Mucosa of descending colon (tissue), 3 donors: ENCODE measurements at regions not wholly inside any gene's neighbourhood (a gene's known extent, or its start where the extent isn't known, plus 50 kb on each side); places are given as distances from the start of the nearest gene placed in this dataset.

Source experiments
- ATAC-seq: fragments of 200-7000 bp; cut with Tn5 transposase; one replicate; pipeline ENCODE4 v1.9.1; 2020; ENCODE audit warnings: mild to moderate bottlenecking, moderate library complexity
- DNase-seq, 3 donors: peaks; one replicate each; pipeline ENCODE4 v3.0.0-alpha.2; 2020
- H3K36me3 ChIP-seq: fragments of 200-600 bp; one replicate; pipeline ENCODE4 v1.8.0; 2021; ENCODE audit warnings: low read depth, mild to moderate bottlenecking
- H3K4me1 ChIP-seq: fragments of 200-600 bp; one replicate; pipeline ENCODE4 v1.8.0; 2021; ENCODE audit warnings: low read depth, mild to moderate bottlenecking
- H3K4me3 ChIP-seq: fragments of 200-600 bp; one replicate; pipeline ENCODE4 v1.8.0; 2021; ENCODE audit warnings: mild to moderate bottlenecking
- H3K9me3 ChIP-seq: fragments of 200-600 bp; one replicate; pipeline ENCODE4 v1.8.0; 2021; ENCODE audit warnings: mild to moderate bottlenecking
- intact Hi-C, 2 donors: fragments of 100-400 bp; cut with DNase I in 1 of 2; cut with micrococcal nuclease in 1 of 2; formaldehyde crosslinking; loops; one replicate each; pipeline versions ENCODE4 v1.11.0 to v1.11.1; 2022; cut with DNase I, micrococcal nuclease
- TF ChIP-seq, protein P1 (sequence below): fragments of 200-600 bp; IDR thresholded peaks from one replicate; pipeline ENCODE4 v1.8.0; 2022; ENCODE audit warnings: antibody characterized with exemption, mild to moderate bottlenecking
- donor health status: DM: no; HTN: no; CAD: no; lungs with moderate emphysema.
- donor health status: DM: no; HTN: no; CAD: no.
- donor health status: DM: no; HTN: yes; CAD: no.

DNA sequence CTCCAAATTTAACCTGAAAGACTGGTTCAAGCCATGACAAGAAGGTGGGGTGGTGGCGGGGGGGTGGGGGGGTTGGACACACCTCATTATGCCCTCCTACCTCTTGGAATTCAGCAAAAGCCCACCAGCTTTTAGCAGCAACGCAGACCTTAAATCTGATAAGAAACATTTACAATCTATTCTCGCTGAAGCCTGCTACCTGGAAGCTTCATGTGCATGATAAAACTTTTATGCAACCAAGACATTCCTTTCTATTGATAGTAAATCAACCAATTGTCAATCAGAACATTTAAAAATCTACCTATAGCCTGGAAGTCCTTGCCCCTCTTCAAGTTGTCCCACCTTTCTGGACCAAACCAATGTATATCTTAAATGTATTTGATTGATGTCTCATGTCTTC lies 113.6 kb upstream of the FAM98A start:
- DNase-seq (no peak), ATAC-seq (no peak)
- Histone ChIP-seq H3K9me3 (no peaks in the 10 kb centered on the region), H3K4me1 (no peaks in the 10 kb centered on the region), H3K4me3 (no peak overlapping the region), H3K36me3 (no peaks in the 10 kb centered on the region)
- TF ChIP-seq, protein P1, sequence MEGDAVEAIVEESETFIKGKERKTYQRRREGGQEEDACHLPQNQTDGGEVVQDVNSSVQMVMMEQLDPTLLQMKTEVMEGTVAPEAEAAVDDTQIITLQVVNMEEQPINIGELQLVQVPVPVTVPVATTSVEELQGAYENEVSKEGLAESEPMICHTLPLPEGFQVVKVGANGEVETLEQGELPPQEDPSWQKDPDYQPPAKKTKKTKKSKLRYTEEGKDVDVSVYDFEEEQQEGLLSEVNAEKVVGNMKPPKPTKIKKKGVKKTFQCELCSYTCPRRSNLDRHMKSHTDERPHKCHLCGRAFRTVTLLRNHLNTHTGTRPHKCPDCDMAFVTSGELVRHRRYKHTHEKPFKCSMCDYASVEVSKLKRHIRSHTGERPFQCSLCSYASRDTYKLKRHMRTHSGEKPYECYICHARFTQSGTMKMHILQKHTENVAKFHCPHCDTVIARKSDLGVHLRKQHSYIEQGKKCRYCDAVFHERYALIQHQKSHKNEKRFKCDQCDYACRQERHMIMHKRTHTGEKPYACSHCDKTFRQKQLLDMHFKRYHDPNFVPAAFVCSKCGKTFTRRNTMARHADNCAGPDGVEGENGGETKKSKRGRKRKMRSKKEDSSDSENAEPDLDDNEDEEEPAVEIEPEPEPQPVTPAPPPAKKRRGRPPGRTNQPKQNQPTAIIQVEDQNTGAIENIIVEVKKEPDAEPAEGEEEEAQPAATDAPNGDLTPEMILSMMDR: no peak
- intact Hi-C loops: no loop called here

DNA sequence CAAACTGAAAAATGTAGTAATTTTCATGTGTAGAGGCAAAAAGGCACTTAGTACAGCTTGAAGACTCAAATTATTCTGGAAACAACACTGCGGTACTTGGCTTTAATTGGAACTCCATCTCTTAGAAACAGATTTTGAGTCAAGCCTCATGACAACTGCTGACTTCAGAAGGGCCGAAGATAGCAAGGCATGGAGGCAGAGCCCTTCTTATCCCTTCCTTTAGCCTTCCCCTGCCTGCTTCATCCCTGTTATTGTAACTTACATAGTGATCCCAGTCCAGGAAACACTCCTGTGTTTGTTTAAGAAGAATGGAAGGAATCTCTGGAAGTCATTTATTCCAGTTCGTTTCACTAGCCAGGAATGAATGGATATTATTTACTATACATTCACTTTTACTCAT lies 110.9 kb upstream of the FAM98A start:
- H3K36me3 ChIP-seq: no peaks in the 10 kb centered on the region
- TF ChIP-seq, protein P1: no peak
- DNase-seq (no peak), ATAC-seq (no peak)
- no peaks in the 10 kb centered on the region for H3K9me3 ChIP-seq
- no peak overlapping the region for H3K4me3 ChIP-seq
- intact Hi-C loops: no loop called here
- no peaks in the 10 kb centered on the region for H3K4me1 ChIP-seq

- intact Hi-C loops: no loop called here
- H3K9me3 ChIP-seq: no peaks in the 10 kb centered on the region
- H3K36me3 ChIP-seq: no peaks in the 10 kb centered on the region
- no peak for ATAC-seq
- no peak overlapping the region for H3K4me3 ChIP-seq
- DNase-seq: no peak
- TF ChIP-seq, protein P1: no peak
- no peaks in the 10 kb centered on the region for H3K4me1 ChIP-seq
Observed at GRCh38 chr2:33707312-33707711, 108.2 kb upstream of the FAM98A start.

GRCh38 chr2:33706410-33706809 lies 107.3 kb upstream of the FAM98A start:
- Histone ChIP-seq H3K9me3 (no peaks in the 10 kb centered on the region), H3K36me3 (no peaks in the 10 kb centered on the region), H3K4me1 (no peaks in the 10 kb centered on the region), H3K4me3 (no peak overlapping the region)
- intact Hi-C loops: no loop called here
- DNase-seq (no peak), ATAC-seq (no peak)
- TF ChIP-seq, protein P1: no peak

DNA sequence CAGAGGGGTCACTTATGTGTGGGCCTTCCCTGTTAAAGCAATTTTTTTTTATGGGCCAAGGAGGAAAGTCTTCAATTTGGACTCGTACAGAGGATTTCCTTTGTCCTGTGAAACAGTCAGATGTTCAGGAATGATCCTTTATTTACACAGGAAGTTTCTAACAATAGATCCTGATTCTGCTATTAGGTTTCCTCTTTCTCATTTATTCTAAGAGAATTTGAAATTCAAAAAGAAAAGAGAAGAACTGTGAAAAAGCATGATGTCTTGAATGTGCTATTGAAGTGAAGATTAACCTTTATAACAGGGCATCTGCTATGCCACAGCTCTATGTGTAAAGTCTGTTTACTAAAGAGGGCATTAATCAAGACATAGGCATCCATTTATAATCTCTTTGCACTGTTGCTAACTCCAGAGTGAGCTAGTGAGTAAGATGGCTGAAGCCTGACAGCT lies 105.3 kb upstream of the FAM98A start:
- ATAC-seq (no peak), DNase-seq (no peak)
- Histone ChIP-seq H3K9me3 (no peaks in the 10 kb centered on the region), H3K4me3 (no peak overlapping the region), H3K4me1 (no peaks in the 10 kb centered on the region), H3K36me3 (no peaks in the 10 kb centered on the region)
- TF ChIP-seq, protein P1: no peak
- intact Hi-C loops: no loop called here

DNA sequence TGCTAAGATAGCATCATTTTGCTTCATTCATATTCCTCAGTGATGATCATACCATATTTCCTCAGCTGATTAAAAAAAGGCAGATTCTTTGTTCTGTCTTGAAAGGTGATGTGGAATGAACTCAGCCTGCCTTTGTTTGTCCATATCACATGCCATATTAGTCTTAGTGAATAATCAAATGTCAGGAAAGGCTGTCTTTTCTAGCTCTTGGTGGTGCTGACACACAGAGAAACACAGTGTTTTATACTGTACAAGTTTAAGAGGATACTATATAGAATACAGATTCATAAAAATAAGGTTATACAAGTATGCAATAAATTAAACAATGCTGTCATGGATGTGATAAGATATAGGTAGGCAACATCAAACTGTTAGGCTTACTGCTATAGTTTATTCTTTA lies 97.1 kb upstream of the FAM98A start:
- Histone ChIP-seq H3K4me3 (no peak overlapping the region), H3K9me3 (peaks cover 9% of the 10 kb centered on the region), H3K4me1 (no peaks in the 10 kb centered on the region), H3K36me3 (no peaks in the 10 kb centered on the region)
- no peak for DNase-seq
- ATAC-seq: no peak
- intact Hi-C loops: no loop called here
- TF ChIP-seq, protein P1: no peak
